Heart right ventricle (tissue), 16 donors: ENCODE measurements at regions not wholly inside any gene's neighbourhood (a gene's known extent, or its start where the extent isn't known, plus 50 kb on each side); places are given as distances from the start of the nearest gene placed in this dataset.
"Not testable (repeated sequence)": the region's sequence is repeated elsewhere in the genome, so short reads cannot be mapped to it uniquely, and the experiment has no call there.

ENCODE experiments used
- ATAC-seq, 8 donors: fragments of 200-7000 bp; cut with Tn5 transposase; one replicate each; pipeline ENCODE4 v1.9.1; 2020; ENCODE audit warnings: mild to moderate bottlenecking in 8 of 8, moderate library complexity in 8 of 8, moderate number of reproducible peaks in 1 of 8
- DNase-seq, 2 donors: peaks; one replicate each; pipeline ENCODE4 v3.0.0-alpha.2; 2020
- H3K27ac ChIP-seq, 10 donors: fragments of 200-600 bp; sonication (generic) in 2 of 10; one replicate each; pipeline versions ENCODE4 v1.5.0 to v1.8.0; 2020 to 2022; ENCODE audit warnings: mild to moderate bottlenecking in 3 of 10
- H3K27me3 ChIP-seq, 7 donors: fragments of 200-600 bp; one replicate each; pipeline ENCODE4 v1.8.0; 2021 to 2022; ENCODE audit warnings: mild to moderate bottlenecking in 2 of 7
- H3K36me3 ChIP-seq, 9 donors: fragments of 200-600 bp; sonication (generic) in 1 of 9; one replicate each; pipeline versions ENCODE4 v1.5.0 to v1.8.0; 2020 to 2022; ENCODE audit warnings: mild to moderate bottlenecking in 2 of 9
- H3K4me1 ChIP-seq, 9 donors: fragments of 200-600 bp; sonication (generic) in 1 of 9; one replicate each; pipeline versions ENCODE4 v1.5.0 to v1.8.0; 2020 to 2022; ENCODE audit warnings: mild to moderate bottlenecking in 4 of 9
- H3K4me3 ChIP-seq, 10 donors: fragments of 200-600 bp; sonication (generic) in 2 of 10; one replicate each; pipeline versions ENCODE4 v1.5.0 to v1.8.0; 2020 to 2022; ENCODE audit warnings: mild to moderate bottlenecking in 7 of 10, moderate library complexity in 2 of 10
- H3K9me3 ChIP-seq, 11 donors: fragments of 200-600 bp in 10 of 11; sonication (generic) in 2 of 11; one replicate each; pipeline versions ENCODE4 v1.5.0 to v1.8.0; 2013 to 2022; ENCODE audit warnings: mild to moderate bottlenecking in 2 of 11, control low read depth in 1 of 11, moderate library complexity in 1 of 11
- CTCF ChIP-seq, 9 donors: fragments of 200-600 bp; sonication (generic) in 2 of 9; IDR thresholded peaks; one replicate each; pipeline versions ENCODE4 v1.5.0 to v1.8.0; 2021 to 2022; ENCODE audit warnings: antibody characterized with exemption in 9 of 9, mild to moderate bottlenecking in 5 of 9, moderate library complexity in 1 of 9
- WGBS, 2 donors: extraction: QIAGEN DNeasy Blood & Tissue Kit; methylation state at CpG; one replicate each; pipeline ENCODE4 v1.1.7; 2013; ENCODE audit warnings: inconsistent platforms in 1 of 2; 5-methylcytosine and 5-hydroxymethylcytosine counted together
- intact Hi-C, 10 donors: fragments of 100-400 bp; cut with DNase I; formaldehyde crosslinking; loops; one replicate each; pipeline versions ENCODE4 v1.11.1 to v1.14.2; 2022
- donor health status: Arrhythmogenic right ventricular cardiomyopathy.
- donor health status: ischemic (EF 13 %, LVEDD 7.1; RV severe dilation, severe dysfunction).
- donor health status: healthy with polysubstance abuse.
- donor health status: DM: no; HTN: yes; CAD: no.
- donor health status: DM: no; HTN: no; CAD: no.
- donor health status: ischemic (EF 25% LVEDD 6.9; RV normal size, moderate dysfunction).
- donor health status: ischemic (EF 25% LVEDD 5.7; RV mildly dilated, moderate dysfunction).
- donor health status: healthy.
- donor health status: DM: yes; HTN: yes; CAD: no.
- donor health status: Ischemic cardiomyopathy.
- donor health status: ischemic (EF 35%, LVEDD 5.7; RV mildly dilated, moderate dysfunction).
- donor health status: nonischemic (EF 11% LVEDD 7.7; RV severe dilation, severe dysfunction).
- donor health status: DM: yes; HTN: yes; CAD: no.
- donor health status: PGD.
- donor health status: ischemic (EF 29% LVEDD 5.4; RV normal size, mild dysfunction).
- donor health status: nonischemic (EF 23%, LVEDD 6.1; RV moderate dilation, normal function).

GRCh38 chr16:16590654-16591318 is 211.8 kb downstream of the NPIPA7 start:
- intact Hi-C loops, H3K4me1 ChIP-seq, H3K4me3 ChIP-seq, H3K9me3 ChIP-seq, H3K27ac ChIP-seq, DNase-seq, H3K27me3 ChIP-seq, H3K36me3 ChIP-seq: not testable (repeated sequence)
- 13% methylated on average over 2 of the region's 4 CpGs; no CpG with 5 or more reads in 1 of the 2 donors for WGBS, 2 donors
- peak in 1 of 8 donors; percentile 33 for ATAC-seq

- H3K4me3 ChIP-seq, intact Hi-C loops, H3K27ac ChIP-seq, H3K4me1 ChIP-seq, H3K27me3 ChIP-seq, H3K36me3 ChIP-seq, H3K9me3 ChIP-seq: not testable (repeated sequence)
- ATAC-seq (peak; percentile 55 to 90 (median 78)), DNase-seq (peak in 1 of 2 donors; percentile 13)
- WGBS, 2 donors: 11 to 18% methylated on average over 11 to 17 of the region's 19 CpGs
- peak; percentile 37 to 69 (median 61) for TF ChIP-seq CTCF (IDR thresholded peaks at IDR 0.05)
Observed at GRCh38 chr16:16593156-16593863, 214.4 kb downstream of the NPIPA7 start.

GRCh38 chr16:16595029-16595718 is 216.2 kb downstream of the NPIPA7 start:
- 5 to 32% methylated on average over 2 to 4 of the region's 10 CpGs for WGBS, 2 donors

GRCh38 chr16:16601239-16601638 is 222.3 kb downstream of the NPIPA7 start:
- H3K36me3 ChIP-seq, H3K27ac ChIP-seq, intact Hi-C loops, DNase-seq, H3K9me3 ChIP-seq, H3K4me3 ChIP-seq, H3K4me1 ChIP-seq, H3K27me3 ChIP-seq, ATAC-seq: not testable (repeated sequence)
- 72 to 80% methylated on average over 3 of the region's 4 CpGs for WGBS, 2 donors

More at GRCh38 chr16:16595029-16595718, 216.2 kb downstream of the NPIPA7 start:
- H3K36me3 ChIP-seq, H3K27me3 ChIP-seq, H3K9me3 ChIP-seq, H3K4me1 ChIP-seq, ATAC-seq, H3K4me3 ChIP-seq, DNase-seq, H3K27ac ChIP-seq, intact Hi-C loops: not testable (repeated sequence)

- H3K27me3 ChIP-seq, H3K36me3 ChIP-seq, H3K4me3 ChIP-seq, H3K27ac ChIP-seq, DNase-seq, ATAC-seq, H3K4me1 ChIP-seq, H3K9me3 ChIP-seq, intact Hi-C loops: not testable (repeated sequence)
- WGBS, 2 donors: 42 to 56% methylated on average over 4 of the region's 8 CpGs
Observed at GRCh38 chr16:16607401-16608082, 228.6 kb downstream of the NPIPA7 start.

GRCh38 chr16:16609627-16610026 is 230.7 kb downstream of the NPIPA7 start:
- H3K27me3 ChIP-seq, intact Hi-C loops, DNase-seq, H3K36me3 ChIP-seq, H3K4me3 ChIP-seq, H3K9me3 ChIP-seq, H3K4me1 ChIP-seq, H3K27ac ChIP-seq, ATAC-seq: not testable (repeated sequence)
- 66 to 70% methylated on average over 6 of the region's 6 CpGs for WGBS, 2 donors

- ATAC-seq, intact Hi-C loops: not testable (repeated sequence)
- 47 to 50% methylated on average over 5 to 6 of the region's 10 CpGs for WGBS, 2 donors
Observed at GRCh38 chr16:16610389-16610967, 231.5 kb downstream of the NPIPA7 start.

GRCh38 chr16:16613212-16613611 is 234.3 kb downstream of the NPIPA7 start:
- H3K27ac ChIP-seq, H3K4me3 ChIP-seq, H3K9me3 ChIP-seq, H3K36me3 ChIP-seq, H3K27me3 ChIP-seq, ATAC-seq, H3K4me1 ChIP-seq, DNase-seq, intact Hi-C loops: not testable (repeated sequence)
- 28 to 36% methylated on average over 2 of the region's 4 CpGs for WGBS, 2 donors

More at GRCh38 chr16:16610389-16610967, 231.5 kb downstream of the NPIPA7 start:
- not testable (repeated sequence) for H3K4me3 ChIP-seq, H3K9me3 ChIP-seq, H3K36me3 ChIP-seq, H3K27ac ChIP-seq, H3K4me1 ChIP-seq, H3K27me3 ChIP-seq, DNase-seq

- DNase-seq, H3K36me3 ChIP-seq, H3K4me3 ChIP-seq, ATAC-seq, H3K4me1 ChIP-seq, H3K27me3 ChIP-seq, H3K9me3 ChIP-seq, intact Hi-C loops, H3K27ac ChIP-seq: not testable (repeated sequence)
- 74 to 82% methylated on average over 6 of the region's 6 CpGs for WGBS, 2 donors
Observed at GRCh38 chr16:16614484-16614883, 235.5 kb downstream of the NPIPA7 start.
